KG1 (cell line): ENCODE measurements at regions not wholly inside any gene's neighbourhood (a gene's known extent, or its start where the extent isn't known, plus 50 kb on each side); places are given as distances from the start of the nearest gene placed in this dataset.
"Not testable (repeated sequence)": the region's sequence is repeated elsewhere in the genome, so short reads cannot be mapped to it uniquely, and the experiment has no call there.

Experiments used
- DNase-seq: peaks from one replicate; lab custom pipeline; 2025; lab: John Stamatoyannopoulos, UW

GRCh38 chr4:126358041-126358440, 1043.3 kb downstream of the FAT4 start:
- DNase-seq: no peak

GRCh38 chr4:126361287-126361686, 1046.5 kb downstream of the FAT4 start:
- DNase-seq: no peak

GRCh38 chr4:126364311-126364911, 1049.7 kb downstream of the FAT4 start:
- DNase-seq: no peak

- no peak for DNase-seq
These were observed 1054.3 kb downstream of the FAT4 start for GRCh38 chr4:126369076-126369475.

GRCh38 chr4:126372634-126373033, 1057.9 kb downstream of the FAT4 start:
- no peak for DNase-seq

- DNase-seq: no peak
These were observed 1060.8 kb downstream of the FAT4 start for GRCh38 chr4:126375462-126376054.

GRCh38 chr4:126385954-126386353, 1071.2 kb downstream of the FAT4 start:
- DNase-seq: no peak

- no peak for DNase-seq
These were observed 1071.8 kb downstream of the FAT4 start for GRCh38 chr4:126386512-126386911.

- no peak for DNase-seq
These were observed 1080.9 kb downstream of the FAT4 start for GRCh38 chr4:126395664-126396063.

- no peak for DNase-seq
These were observed 1081.4 kb downstream of the FAT4 start for GRCh38 chr4:126396121-126396520.

GRCh38 chr4:126396703-126397102, 1081.9 kb downstream of the FAT4 start:
- DNase-seq: no peak

GRCh38 chr4:126404549-126404948, 1089.8 kb downstream of the FAT4 start:
- DNase-seq: no peak

- peak; percentile 1 for DNase-seq
These were observed 1090.7 kb downstream of the FAT4 start for GRCh38 chr4:126405369-126405982.

- no peak for DNase-seq
These were observed 1095.0 kb downstream of the FAT4 start for GRCh38 chr4:126409746-126410145.

- no peak for DNase-seq
These were observed 1096.3 kb downstream of the FAT4 start for GRCh38 chr4:126411047-126411446.

- not testable (repeated sequence) for DNase-seq
These were observed 1097.6 kb downstream of the FAT4 start for GRCh38 chr4:126412310-126412709.

GRCh38 chr4:126414741-126415140, 1100.0 kb downstream of the FAT4 start:
- no peak for DNase-seq

GRCh38 chr4:126419266-126419665, 1104.5 kb downstream of the FAT4 start:
- DNase-seq: no peak

GRCh38 chr4:126427853-126428252, 1113.1 kb downstream of the FAT4 start:
- no peak for DNase-seq

- DNase-seq: no peak
These were observed 1116.3 kb downstream of the FAT4 start for GRCh38 chr4:126431049-126431448.

- DNase-seq: no peak
These were observed 1120.7 kb downstream of the FAT4 start for GRCh38 chr4:126435491-126435890.

GRCh38 chr4:126440297-126440696, 1125.5 kb downstream of the FAT4 start:
- no peak for DNase-seq

- no peak for DNase-seq
These were observed 1126.6 kb downstream of the FAT4 start for GRCh38 chr4:126441173-126442035.
